H9 (cell line): ENCODE measurements at regions not wholly inside any gene's neighbourhood (a gene's known extent, or its start where the extent isn't known, plus 50 kb on each side); places are given as distances from the start of the nearest gene placed in this dataset.

Experiments used
- DNase-seq: peaks from one replicate; pipeline ENCODE4 v3.0.0-alpha.2; 2017
- H2AFZ ChIP-seq: one replicate; pipeline ENCODE4 v1.6.1; 2013; ENCODE audit warnings: mild to moderate bottlenecking, low read length, control low read depth, moderate library complexity
- H2AK5ac ChIP-seq: 2 replicates; pipeline ENCODE4 v1.6.1; 2013; ENCODE audit warnings: low read length, control low read depth, mixed read lengths; ENCODE audit not compliant: insufficient read length
- H2BK120ac ChIP-seq: one replicate; pipeline ENCODE4 v1.6.1; 2013; ENCODE audit warnings: low read depth, mild to moderate bottlenecking, low read length, control low read depth, inconsistent platforms; ENCODE audit not compliant: poor library complexity, severe bottlenecking
- H2BK12ac ChIP-seq: 2 replicates; pipeline ENCODE4 v1.6.1; 2013; ENCODE audit warnings: low read length, control low read depth, mixed read lengths, low read depth; ENCODE audit not compliant: insufficient read length
- H2BK15ac ChIP-seq: 2 replicates; pipeline ENCODE4 v1.6.1; 2013; ENCODE audit warnings: low read depth, low read length, control low read depth
- H2BK20ac ChIP-seq: one replicate; pipeline ENCODE4 v1.6.1; 2013; ENCODE audit warnings: low read depth, mild to moderate bottlenecking, low read length, control low read depth, inconsistent platforms; ENCODE audit not compliant: poor library complexity, severe bottlenecking
- H2BK5ac ChIP-seq: 2 replicates; pipeline ENCODE4 v1.6.1; 2013; ENCODE audit warnings: low read length, control low read depth, mixed read lengths; ENCODE audit not compliant: insufficient read length
- H3K14ac ChIP-seq: 2 replicates; pipeline ENCODE4 v1.6.1; 2013; ENCODE audit warnings: low read length, control low read depth; ENCODE audit not compliant: insufficient read depth
- H3K18ac ChIP-seq: 2 replicates; pipeline ENCODE4 v1.6.1; 2013; ENCODE audit warnings: low read depth, mild to moderate bottlenecking, mixed read lengths, low read length, control low read depth; ENCODE audit not compliant: insufficient read length
- H3K23ac ChIP-seq: 2 replicates; pipeline ENCODE4 v1.6.1; 2013; ENCODE audit warnings: low read length, control low read depth, mixed read lengths, low read depth; ENCODE audit not compliant: insufficient read length
- H3K23me2 ChIP-seq: 2 replicates; pipeline ENCODE4 v1.6.1; 2013; ENCODE audit warnings: low read depth, mild to moderate bottlenecking, mixed read lengths, low read length, control low read depth; ENCODE audit not compliant: insufficient read length, poor library complexity, severe bottlenecking
- H3K27ac ChIP-seq: 2 replicates; pipeline ENCODE4 v1.5.1; 2013; ENCODE audit warnings: low read length, control low read depth, mixed read lengths, low read depth; ENCODE audit not compliant: insufficient read length
- H3K27me3 ChIP-seq: 2 replicates; pipeline ENCODE4 v1.6.1; 2013; ENCODE audit warnings: low read length, control low read depth, inconsistent platforms; ENCODE audit not compliant: insufficient read depth
- H3K4ac ChIP-seq: 2 replicates; pipeline ENCODE4 v1.6.1; 2013; ENCODE audit warnings: low read depth, mild to moderate bottlenecking, control low read depth, inconsistent platforms, low read length, moderate library complexity
- H3K4me1 ChIP-seq: 2 replicates; pipeline ENCODE4 v1.6.1; 2013; ENCODE audit warnings: low read length, control low read depth, inconsistent platforms; ENCODE audit not compliant: insufficient read depth
- H3K4me2 ChIP-seq: 2 replicates; pipeline ENCODE4 v1.6.1; 2013; ENCODE audit warnings: low read length, control low read depth, mixed read lengths; ENCODE audit not compliant: insufficient read length, insufficient read depth
- H3K56ac ChIP-seq: 2 replicates; pipeline ENCODE4 v1.6.1; 2013; ENCODE audit warnings: low read depth, mild to moderate bottlenecking, mixed read lengths, low read length, control low read depth; ENCODE audit not compliant: insufficient read length
- H3K79me1 ChIP-seq: 2 replicates; pipeline ENCODE4 v1.6.1; 2013; ENCODE audit warnings: low read depth, mild to moderate bottlenecking, moderate library complexity, low read length, control low read depth, inconsistent platforms; ENCODE audit not compliant: insufficient read depth, poor library complexity, severe bottlenecking
- H3K79me2 ChIP-seq: 2 replicates; pipeline ENCODE4 v1.6.1; 2013; ENCODE audit warnings: low read length, control low read depth, inconsistent platforms; ENCODE audit not compliant: insufficient read depth
- H3K9ac ChIP-seq: 2 replicates; pipeline ENCODE4 v1.6.1; 2013; ENCODE audit warnings: low read length, control low read depth, mixed read lengths; ENCODE audit not compliant: insufficient read length; ENCODE audit errors: extremely low read depth
- H3K9me3 ChIP-seq: one replicate; pipeline ENCODE4 v1.6.1; 2013; ENCODE audit warnings: low read depth, low read length, inconsistent platforms; ENCODE audit not compliant: control insufficient read depth
- H3T11ph ChIP-seq: one replicate; pipeline ENCODE4 v1.6.1; 2013; ENCODE audit warnings: mild to moderate bottlenecking, low read length, control low read depth, inconsistent platforms
- H4K20me1 ChIP-seq: one replicate; pipeline ENCODE4 v1.6.1; 2013; ENCODE audit not compliant: control insufficient read depth, insufficient read length, insufficient read depth
- H4K5ac ChIP-seq: 2 replicates; pipeline ENCODE4 v1.6.1; 2013; ENCODE audit warnings: low read depth, mild to moderate bottlenecking, mixed read lengths, low read length, control low read depth; ENCODE audit not compliant: insufficient read length
- H4K8ac ChIP-seq: replicated peaks from 2 replicates; pipeline ENCODE4 v1.6.1; 2013; ENCODE audit warnings: low read length, control low read depth, mixed read lengths, low read depth; ENCODE audit not compliant: insufficient read length
- H4K91ac ChIP-seq: 2 replicates; pipeline ENCODE4 v1.6.1; 2013; ENCODE audit warnings: low read depth, mild to moderate bottlenecking, moderate library complexity, mixed read lengths, low read length, control low read depth; ENCODE audit not compliant: insufficient read length
- H3K27ac Mint-ChIP-seq, 3 experiments: 2 replicates in 2 of 3; 3 replicates in 1 of 3; pipeline ENCODE4 v1.8.0; 2020 to 2021; ENCODE audit warnings: mixed read lengths in 3 of 3, mild to moderate bottlenecking in 1 of 3, moderate library complexity in 1 of 3
- H3K27me3 Mint-ChIP-seq: 2 replicates; pipeline ENCODE4 v1.8.0; 2021; ENCODE audit warnings: low read depth, mild to moderate bottlenecking, moderate library complexity, mixed read lengths
- H3K36me3 Mint-ChIP-seq, 3 experiments: 2 replicates in 2 of 3; 3 replicates in 1 of 3; pipeline ENCODE4 v1.8.0; 2020 to 2021; ENCODE audit warnings: low read depth in 3 of 3, mixed read lengths in 3 of 3; ENCODE audit not compliant: insufficient read depth in 1 of 3
- H3K4me1 Mint-ChIP-seq, 2 experiments: 2 replicates each; pipeline ENCODE4 v1.8.0; 2020; ENCODE audit warnings: mixed read lengths in 2 of 2
- H3K4me3 Mint-ChIP-seq, 2 experiments: 2 replicates in 1 of 2; 3 replicates in 1 of 2; pipeline ENCODE4 v1.8.0; 2020 to 2021; ENCODE audit warnings: mild to moderate bottlenecking in 2 of 2, mixed read lengths in 2 of 2, moderate library complexity in 1 of 2
- H3K9me3 Mint-ChIP-seq, 2 experiments: 2 replicates in 1 of 2; 3 replicates in 1 of 2; pipeline ENCODE4 v1.8.0; 2020; ENCODE audit warnings: mild to moderate bottlenecking in 2 of 2, mixed read lengths in 2 of 2, moderate library complexity in 1 of 2
- WGBS: extraction: QIAGEN DNeasy Blood & Tissue Kit; methylation state at CpG from one replicate; pipeline ENCODE4 v1.1.7; 2013; ENCODE audit warnings: missing lambda C conversion rate, low lambda C conversion rate, mixed read lengths; ENCODE audit not compliant: insufficient read length; ENCODE audit errors: extremely low coverage; 5-methylcytosine and 5-hydroxymethylcytosine counted together
- TF ChIP-seq, protein P1 (sequence below): fragments of 200-600 bp; sonication (generic); conservative IDR thresholded peaks from 3 replicates; pipeline ENCODE4 v1.8.0; 2021; ENCODE audit warnings: antibody characterized with exemption, mild to moderate bottlenecking

DNA sequence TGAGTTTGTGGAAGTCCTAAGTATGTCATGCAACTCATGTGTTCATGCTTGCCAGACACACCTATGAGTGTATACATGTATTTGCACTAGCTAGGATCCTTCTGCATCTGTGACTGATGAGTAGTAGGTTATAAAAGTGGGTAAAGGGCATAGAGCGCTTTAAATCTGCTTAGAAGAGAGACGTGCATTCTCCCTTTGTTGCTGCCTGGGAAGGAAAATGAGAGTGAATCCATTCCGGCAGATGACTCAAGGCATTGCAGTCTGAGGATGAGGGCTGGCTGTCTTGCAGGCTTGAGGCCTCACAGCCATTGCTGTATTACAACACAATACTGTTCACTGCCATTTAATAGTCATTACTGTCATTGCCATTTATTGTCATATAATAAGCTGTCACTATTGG lies 120.8 kb upstream of the UMPS start:
- no peak overlapping the region for H3K4me2 ChIP-seq
- WGBS, result no CpG with 5 or more reads among the region's 3 CpGs

More for the DNA sequence above, 120.8 kb upstream of the UMPS start:
- Histone ChIP-seq H3T11ph (no peak overlapping the region), H3K18ac (no peak overlapping the region), H4K5ac (no peak overlapping the region), H4K8ac (no peak overlapping the region), H2BK12ac (no peak overlapping the region), H2BK20ac (no peak overlapping the region), H3K14ac (no peak overlapping the region), H2BK120ac (no peak overlapping the region), H2BK15ac (no peak overlapping the region), H3K79me1 (no peaks in the 10 kb centered on the region), H3K56ac (no peak overlapping the region), H3K9ac (no peak overlapping the region), H2AFZ (no peak overlapping the region), H3K9me3 (no peaks in the 10 kb centered on the region), H4K91ac (no peak overlapping the region), H2AK5ac (no peak overlapping the region), H3K4ac (no peak overlapping the region), H3K79me2 (no peaks in the 10 kb centered on the region), H4K20me1 (no peaks in the 10 kb centered on the region), H3K27me3 (no peaks in the 10 kb centered on the region), H2BK5ac (no peak overlapping the region), H3K27ac (no peak overlapping the region), H3K4me1 (no peaks in the 10 kb centered on the region), H3K23ac (no peak overlapping the region), H3K23me2 (no peaks in the 10 kb centered on the region)
- Mint-ChIP-seq H3K36me3 (no peaks in the 10 kb centered on the region), H3K4me3 (no peak overlapping the region), H3K4me1 (peaks cover 6 to 8% of the 10 kb centered on the region in 2 experiments; a peak in 3 of 4 replicates), H3K27ac (no peak overlapping the region), H3K9me3 (no peaks in the 10 kb centered on the region; a peak in 1 of 5 replicates), H3K27me3 (no peaks in the 10 kb centered on the region)
- no peak for DNase-seq
- TF ChIP-seq, protein P1, sequence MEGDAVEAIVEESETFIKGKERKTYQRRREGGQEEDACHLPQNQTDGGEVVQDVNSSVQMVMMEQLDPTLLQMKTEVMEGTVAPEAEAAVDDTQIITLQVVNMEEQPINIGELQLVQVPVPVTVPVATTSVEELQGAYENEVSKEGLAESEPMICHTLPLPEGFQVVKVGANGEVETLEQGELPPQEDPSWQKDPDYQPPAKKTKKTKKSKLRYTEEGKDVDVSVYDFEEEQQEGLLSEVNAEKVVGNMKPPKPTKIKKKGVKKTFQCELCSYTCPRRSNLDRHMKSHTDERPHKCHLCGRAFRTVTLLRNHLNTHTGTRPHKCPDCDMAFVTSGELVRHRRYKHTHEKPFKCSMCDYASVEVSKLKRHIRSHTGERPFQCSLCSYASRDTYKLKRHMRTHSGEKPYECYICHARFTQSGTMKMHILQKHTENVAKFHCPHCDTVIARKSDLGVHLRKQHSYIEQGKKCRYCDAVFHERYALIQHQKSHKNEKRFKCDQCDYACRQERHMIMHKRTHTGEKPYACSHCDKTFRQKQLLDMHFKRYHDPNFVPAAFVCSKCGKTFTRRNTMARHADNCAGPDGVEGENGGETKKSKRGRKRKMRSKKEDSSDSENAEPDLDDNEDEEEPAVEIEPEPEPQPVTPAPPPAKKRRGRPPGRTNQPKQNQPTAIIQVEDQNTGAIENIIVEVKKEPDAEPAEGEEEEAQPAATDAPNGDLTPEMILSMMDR, result no peak
